Stomach (tissue), 8 donors: ENCODE measurements at regions not wholly inside any gene's neighbourhood (a gene's known extent, or its start where the extent isn't known, plus 50 kb on each side); places are given as distances from the start of the nearest gene placed in this dataset.

Experiments used
- DNase-seq, 2 donors: peaks; one replicate each; pipeline versions ENCODE4 v3.0.0 to v3.0.0-alpha.2; 2013 to 2019
- H3K27ac ChIP-seq, 5 donors: fragments of 200-600 bp in 4 of 5; sonication (generic) in 4 of 5; one replicate each; pipeline ENCODE4 v1.5.1; 2013 to 2019; ENCODE audit warnings: mild to moderate bottlenecking in 1 of 5, moderate library complexity in 1 of 5
- H3K27me3 ChIP-seq, 3 donors: fragments of 200-600 bp; sonication (generic); one replicate each; pipeline ENCODE4 v1.5.1; 2017 to 2019; ENCODE audit warnings: mixed run types in 1 of 3
- H3K36me3 ChIP-seq, 4 donors: fragments of 200-600 bp; sonication (generic); 1 replicate in 3 of 4; 2 replicates in 1 of 4; pipeline ENCODE4 v1.5.1; 2016 to 2019
- H3K4me1 ChIP-seq, 4 donors: fragments of 200-600 bp; sonication (generic); one replicate each; pipeline ENCODE4 v1.5.1; 2016 to 2019
- H3K4me3 ChIP-seq, 4 donors: fragments of 200-600 bp; sonication (generic) in 3 of 4; one replicate each; pipeline ENCODE4 v1.5.1; 2016 to 2019; ENCODE audit warnings: mild to moderate bottlenecking in 1 of 4
- H3K9me3 ChIP-seq, 4 donors: fragments of 200-600 bp; sonication (generic); one replicate each; pipeline ENCODE4 v1.5.1; 2016 to 2019
- EP300 ChIP-seq: sonication (generic); formaldehyde crosslinking; IDR thresholded peaks from one replicate; pipeline ENCODE4 v1.6.1; 2017; ENCODE audit warnings: antibody characterized with exemption
- POLR2A ChIP-seq, 4 donors: fragments of 450-650 bp; IDR thresholded peaks; one replicate each; pipeline ENCODE4 v1.6.1; 2016; ENCODE audit warnings: antibody characterized with exemption in 4 of 4, control low read depth in 2 of 4, mild to moderate bottlenecking in 1 of 4, moderate library complexity in 1 of 4
- POLR2AphosphoS5 ChIP-seq, 3 donors: sonication (generic); formaldehyde crosslinking; IDR thresholded peaks; one replicate each; pipeline ENCODE4 v1.6.1; 2016; ENCODE audit warnings: antibody characterized with exemption in 3 of 3
- WGBS, 5 donors: extraction: QIAGEN DNeasy Blood & Tissue Kit in 3 of 5; methylation state at CpG; one replicate each; pipeline versions ENCODE4 v1.1.5 to v1.1.7; 2013 to 2018; 5-methylcytosine and 5-hydroxymethylcytosine counted together
- intact Hi-C: fragments of 100-400 bp; cut with DNase I; formaldehyde crosslinking; loops from one replicate; pipeline ENCODE4 v1.15.1; 2023; ENCODE audit warnings: low total_unique reads
- TF ChIP-seq, protein P1 (sequence below), 7 experiments: fragments of 450-650 bp in 4 of 7; fragments of 200-600 bp in 3 of 7; sonication (generic) in 3 of 7; IDR thresholded peaks; one replicate each; pipeline ENCODE4 v1.5.1; 2016 to 2019; ENCODE audit warnings: antibody characterized with exemption in 7 of 7, control low read depth in 2 of 7, mild to moderate bottlenecking in 1 of 7
- donor health status: healthy with polysubstance abuse.
- donor health status: Bipolar disorder and iron deficiency.
- donor health status: healthy.

DNA sequence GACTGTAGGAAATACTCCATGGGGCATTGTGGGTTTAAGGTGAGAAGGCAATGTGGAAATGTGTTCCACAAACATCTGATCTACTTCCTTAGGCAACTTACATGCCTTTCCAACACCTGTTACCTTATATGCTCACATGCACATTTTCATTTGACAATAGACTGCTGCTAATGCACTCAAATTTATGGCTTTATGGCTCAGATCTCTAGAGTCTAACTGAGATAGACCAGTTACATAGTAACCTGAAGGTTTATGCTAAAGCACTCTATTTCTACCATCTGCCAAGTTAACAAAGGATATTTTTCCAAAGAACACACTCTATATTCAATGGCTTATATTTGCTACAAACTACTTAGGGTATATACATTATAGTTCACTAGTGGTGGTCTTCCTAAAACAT lies 969.0 kb downstream of the TECRL start:
- intact Hi-C loops = no loop called here
- Histone ChIP-seq H3K4me1 (no peaks in the 10 kb centered on the region), H3K36me3 (no peaks in the 10 kb centered on the region), H3K4me3 (no peak overlapping the region), H3K27ac (no peak overlapping the region), H3K27me3 (no peaks in the 10 kb centered on the region), H3K9me3 (peaks cover 0 to 5% (median 0%) of the 10 kb centered on the region in 4 donors)
- no peak for DNase-seq
- TF ChIP-seq POLR2AphosphoS5 (IDR thresholded peaks at IDR 0.05) (no peak), POLR2A (IDR thresholded peaks at IDR 0.05) (no peak), EP300 (no peak)
- TF ChIP-seq, protein P1, sequence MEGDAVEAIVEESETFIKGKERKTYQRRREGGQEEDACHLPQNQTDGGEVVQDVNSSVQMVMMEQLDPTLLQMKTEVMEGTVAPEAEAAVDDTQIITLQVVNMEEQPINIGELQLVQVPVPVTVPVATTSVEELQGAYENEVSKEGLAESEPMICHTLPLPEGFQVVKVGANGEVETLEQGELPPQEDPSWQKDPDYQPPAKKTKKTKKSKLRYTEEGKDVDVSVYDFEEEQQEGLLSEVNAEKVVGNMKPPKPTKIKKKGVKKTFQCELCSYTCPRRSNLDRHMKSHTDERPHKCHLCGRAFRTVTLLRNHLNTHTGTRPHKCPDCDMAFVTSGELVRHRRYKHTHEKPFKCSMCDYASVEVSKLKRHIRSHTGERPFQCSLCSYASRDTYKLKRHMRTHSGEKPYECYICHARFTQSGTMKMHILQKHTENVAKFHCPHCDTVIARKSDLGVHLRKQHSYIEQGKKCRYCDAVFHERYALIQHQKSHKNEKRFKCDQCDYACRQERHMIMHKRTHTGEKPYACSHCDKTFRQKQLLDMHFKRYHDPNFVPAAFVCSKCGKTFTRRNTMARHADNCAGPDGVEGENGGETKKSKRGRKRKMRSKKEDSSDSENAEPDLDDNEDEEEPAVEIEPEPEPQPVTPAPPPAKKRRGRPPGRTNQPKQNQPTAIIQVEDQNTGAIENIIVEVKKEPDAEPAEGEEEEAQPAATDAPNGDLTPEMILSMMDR (IDR thresholded peaks at IDR 0.05) = no peak

DNA sequence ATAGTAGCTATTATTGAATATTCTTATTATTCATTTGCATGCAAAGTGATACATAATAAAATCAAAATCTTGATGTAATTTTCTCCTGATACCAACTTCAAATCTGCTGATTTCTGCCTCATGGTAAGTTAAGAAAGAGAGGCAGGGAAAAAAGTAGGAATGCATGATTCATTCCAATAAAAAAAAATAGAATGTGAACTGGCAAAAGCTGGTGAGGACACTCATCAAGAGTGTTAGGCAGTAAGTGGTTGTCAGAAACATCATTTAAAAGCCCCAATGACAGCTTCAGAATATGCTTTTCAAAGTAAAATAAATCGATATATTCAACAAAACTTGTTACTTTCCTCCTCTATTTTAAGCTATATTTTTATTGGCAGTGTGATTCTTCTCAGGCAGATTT lies 979.1 kb downstream of the TECRL start:
- no peaks in the 10 kb centered on the region for H3K27me3 ChIP-seq
- TF ChIP-seq POLR2AphosphoS5 (IDR thresholded peaks at IDR 0.05) = no peak
- TF ChIP-seq EP300 = no peak
- DNase-seq = no peak
- no peak overlapping the region for H3K27ac ChIP-seq
- no peaks in the 10 kb centered on the region for H3K4me1 ChIP-seq
- no peaks in the 10 kb centered on the region for H3K36me3 ChIP-seq
- no peaks in the 10 kb centered on the region for H3K9me3 ChIP-seq
- no peak overlapping the region for H3K4me3 ChIP-seq
- intact Hi-C loops = no loop called here
- 56 to 74% (median 71%) methylated on average over 1 of the region's 1 CpG for WGBS, 5 donors

DNA sequence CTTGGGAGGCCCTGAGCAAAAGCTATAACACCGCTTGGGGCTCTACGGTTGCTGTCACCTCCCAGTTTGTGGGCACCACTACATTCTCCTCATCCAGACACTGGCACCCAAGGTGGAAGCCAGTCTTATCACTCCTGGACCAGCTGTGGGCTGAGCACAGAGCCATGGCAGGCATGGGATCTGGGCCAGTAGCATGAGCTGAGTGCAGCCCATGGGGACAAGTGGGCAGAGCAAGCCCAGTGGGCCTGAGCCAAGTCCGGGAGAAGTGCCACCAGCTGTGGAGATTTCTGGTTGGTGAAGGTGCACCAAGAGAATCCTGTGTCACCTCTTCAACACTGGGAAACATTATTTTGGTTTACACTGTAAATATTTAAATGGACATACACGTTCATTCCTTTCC lies 1013.0 kb downstream of the TECRL start:
- no peak for DNase-seq
- H3K4me1 ChIP-seq = no peaks in the 10 kb centered on the region
- intact Hi-C loops = no loop called here

DNA sequence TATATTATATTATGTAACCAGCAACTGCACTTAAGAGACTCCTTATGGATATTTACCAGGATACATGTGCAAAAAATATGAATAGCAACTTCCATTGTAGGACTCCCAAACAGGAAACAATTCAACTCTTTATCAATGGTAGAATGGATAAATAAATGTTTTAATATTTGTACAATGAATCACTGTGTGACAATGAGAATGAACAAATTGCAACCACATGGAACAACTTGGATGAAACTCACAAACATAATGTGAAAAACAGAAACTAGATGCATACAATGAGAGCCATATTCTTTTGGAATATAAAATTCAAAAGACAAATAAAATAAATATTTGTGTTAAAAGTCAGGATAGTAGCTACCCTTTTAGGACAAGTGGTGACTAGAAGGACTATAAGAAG lies 1015.7 kb downstream of the TECRL start:
- intact Hi-C loops = no loop called here
- H3K36me3 ChIP-seq = no peaks in the 10 kb centered on the region
- no peaks in the 10 kb centered on the region for H3K4me1 ChIP-seq
- H3K27me3 ChIP-seq = no peaks in the 10 kb centered on the region
- H3K27ac ChIP-seq = no peak overlapping the region
- DNase-seq = no peak
- H3K4me3 ChIP-seq = no peak overlapping the region
- TF ChIP-seq POLR2AphosphoS5 (IDR thresholded peaks at IDR 0.05) (no peak), POLR2A (IDR thresholded peaks at IDR 0.05) (no peak), EP300 (no peak)
- TF ChIP-seq, protein P1 (IDR thresholded peaks at IDR 0.05) = no peak
- peaks cover 0 to 20% (median 8%) of the 10 kb centered on the region in 4 donors for H3K9me3 ChIP-seq

More for the DNA sequence above, 1013.0 kb downstream of the TECRL start:
- WGBS, 5 donors = 65 to 81% (median 77%) methylated on average over 4 of the region's 4 CpGs
- Histone ChIP-seq H3K27me3 (no peaks in the 10 kb centered on the region), H3K9me3 (peaks cover 0 to 20% (median 8%) of the 10 kb centered on the region in 4 donors), H3K27ac (no peak overlapping the region), H3K36me3 (no peaks in the 10 kb centered on the region), H3K4me3 (no peak overlapping the region)
- TF ChIP-seq, protein P1 (IDR thresholded peaks at IDR 0.05) = no peak
- TF ChIP-seq POLR2AphosphoS5 (IDR thresholded peaks at IDR 0.05) (no peak), POLR2A (IDR thresholded peaks at IDR 0.05) (no peak), EP300 (no peak)

DNA sequence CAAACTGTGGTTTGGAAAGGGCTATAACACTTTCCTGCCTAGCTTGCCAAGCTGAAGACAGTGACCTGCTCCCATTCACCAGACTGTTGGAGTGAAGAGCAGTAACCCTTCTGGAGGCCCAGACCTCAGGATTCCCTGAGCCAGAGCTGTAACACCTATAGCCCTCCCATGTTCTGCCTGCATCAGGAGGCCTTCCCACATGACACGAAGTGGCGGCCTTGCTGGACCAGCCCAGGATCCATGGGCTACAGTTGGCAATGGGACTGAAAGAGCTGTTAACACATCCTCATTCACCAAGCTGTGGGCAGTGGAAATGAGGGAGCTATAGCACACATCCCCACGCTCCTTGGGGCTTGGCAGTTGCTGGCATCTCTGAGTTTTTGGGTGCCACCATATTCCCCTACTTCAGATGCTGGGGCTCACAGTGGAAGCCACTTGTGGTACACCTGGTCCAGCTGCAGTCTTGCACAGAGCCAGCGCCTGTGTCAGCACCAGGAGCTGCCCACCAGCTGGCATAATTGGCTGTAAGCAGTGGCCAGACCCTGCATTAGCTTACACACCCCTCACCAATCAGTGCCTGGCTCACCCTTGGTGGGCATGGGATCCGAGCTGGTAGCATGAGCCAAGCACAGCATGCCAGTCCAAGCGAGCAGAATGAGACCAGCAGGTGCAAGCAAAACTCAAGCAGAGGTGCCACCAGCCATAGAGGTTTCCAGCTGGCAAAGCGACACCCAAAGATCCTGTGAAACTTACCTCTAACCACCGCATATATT lies 1029.3 kb downstream of the TECRL start:
- no peak for TF ChIP-seq POLR2A (IDR thresholded peaks at IDR 0.05)
- TF ChIP-seq POLR2AphosphoS5 (IDR thresholded peaks at IDR 0.05) = no peak
- TF ChIP-seq EP300 = no peak
- TF ChIP-seq, protein P1 (IDR thresholded peaks at IDR 0.05) = no peak
- DNase-seq = no peak
- H3K4me3 ChIP-seq = no peak overlapping the region
- 69 to 83% (median 80%) methylated on average over 7 to 8 of the region's 8 CpGs for WGBS, 5 donors
- H3K36me3 ChIP-seq = no peaks in the 10 kb centered on the region
- no peaks in the 10 kb centered on the region for H3K4me1 ChIP-seq
- no peaks in the 10 kb centered on the region for H3K27me3 ChIP-seq
- H3K9me3 ChIP-seq = peaks cover 0 to 11% (median 3%) of the 10 kb centered on the region in 4 donors
- no peak overlapping the region for H3K27ac ChIP-seq
- intact Hi-C loops = no loop called here
